Stimulated activated naive B cell treated with anti-CD40 and anti-IgM and Interleukin-4, amounts not matched to agents 10 μg/mL and 1 μg/mL and 100 μg/mL, for 72 hours (primary cell): ENCODE measurements at regions not wholly inside any gene's neighbourhood (a gene's known extent, or its start where the extent isn't known, plus 50 kb on each side); places are given as distances from the start of the nearest gene placed in this dataset.

Experiments used
- ATAC-seq, 2 donors: fragments of 150-1000 bp; cut with Tn5 transposase; replicated peaks; 2 replicates each; pipeline ENCODE4 v1.10.0; 2021; ENCODE audit warnings: moderate library complexity in 1 of 2
- DNase-seq: peaks from one replicate; pipeline ENCODE4 v3.0.0; 2021
- H3K27ac Mint-ChIP-seq: one replicate; pipeline ENCODE4 v1.8.0; 2022; ENCODE audit warnings: mild to moderate bottlenecking, mixed read lengths
- H3K27me3 Mint-ChIP-seq, 2 donors: one replicate each; pipeline ENCODE4 v1.8.0; 2022; ENCODE audit warnings: mixed read lengths in 2 of 2
- H3K36me3 Mint-ChIP-seq, 2 donors: one replicate each; pipeline ENCODE4 v1.8.0; 2022; ENCODE audit warnings: mixed read lengths in 2 of 2, mild to moderate bottlenecking in 1 of 2
- H3K4me1 Mint-ChIP-seq, 2 donors: one replicate each; pipeline ENCODE4 v1.8.0; 2022; ENCODE audit warnings: mixed read lengths in 2 of 2, mild to moderate bottlenecking in 1 of 2
- H3K4me3 Mint-ChIP-seq, 2 donors: one replicate each; pipeline ENCODE4 v1.8.0; 2022; ENCODE audit warnings: mild to moderate bottlenecking in 2 of 2, mixed read lengths in 2 of 2, moderate library complexity in 1 of 2
- H3K9me3 Mint-ChIP-seq, 2 donors: one replicate each; pipeline ENCODE4 v1.8.0; 2022; ENCODE audit warnings: mixed read lengths in 2 of 2, mild to moderate bottlenecking in 1 of 2

GRCh38 chr15:31251165-31251564, 75.5 kb upstream of the KLF13 start:
- no peak for ATAC-seq
- peaks cover 0 to 2% of the 10 kb centered on the region in 2 donors for H3K36me3 Mint-ChIP-seq
- H3K9me3 Mint-ChIP-seq: peaks cover 2 to 3% of the 10 kb centered on the region in 2 donors
- no peak for DNase-seq
- H3K27ac Mint-ChIP-seq: no peak overlapping the region
- peaks cover 21 to 26% of the 10 kb centered on the region in 2 donors for H3K4me1 Mint-ChIP-seq
- no peaks in the 10 kb centered on the region for H3K27me3 Mint-ChIP-seq
- no peak overlapping the region for H3K4me3 Mint-ChIP-seq

GRCh38 chr15:31252171-31252785, 74.4 kb upstream of the KLF13 start:
- Mint-ChIP-seq H3K9me3 (peaks cover 2 to 3% of the 10 kb centered on the region in 2 donors), H3K4me3 (no peak overlapping the region), H3K36me3 (peaks cover 0 to 2% of the 10 kb centered on the region in 2 donors), H3K27me3 (no peaks in the 10 kb centered on the region), H3K4me1 (peaks cover 30 to 38% of the 10 kb centered on the region in 2 donors), H3K27ac (no peak overlapping the region)
- DNase-seq (no peak), ATAC-seq (no peak)

GRCh38 chr15:31254431-31255175, 72.0 kb upstream of the KLF13 start:
- peak in 1 of 2 donors; percentile 12 for ATAC-seq

GRCh38 chr15:31255176-31255510, 71.5 kb upstream of the KLF13 start:
- Mint-ChIP-seq H3K27me3 (no peaks in the 10 kb centered on the region), H3K4me1 (peaks cover 34 to 48% of the 10 kb centered on the region in 2 donors), H3K27ac (peak overlapping the region; percentile 52), H3K36me3 (peaks cover 0 to 6% of the 10 kb centered on the region in 2 donors), H3K9me3 (peaks cover 2 to 7% of the 10 kb centered on the region in 2 donors), H3K4me3 (peak overlapping the region in 1 of 2 donors; percentile 32)
- DNase-seq (no peak), ATAC-seq (peak in 1 of 2 donors; percentile 11)

More at GRCh38 chr15:31254431-31255175, 72.0 kb upstream of the KLF13 start:
- H3K27me3 Mint-ChIP-seq: no peaks in the 10 kb centered on the region
- peaks cover 0 to 6% of the 10 kb centered on the region in 2 donors for H3K36me3 Mint-ChIP-seq
- no peak for DNase-seq
- peak overlapping the region; percentile 77 for H3K27ac Mint-ChIP-seq
- H3K4me1 Mint-ChIP-seq: peaks cover 33 to 44% of the 10 kb centered on the region in 2 donors
- peak overlapping the region in 1 of 2 donors; percentile 32 for H3K4me3 Mint-ChIP-seq
- peaks cover 2 to 7% of the 10 kb centered on the region in 2 donors for H3K9me3 Mint-ChIP-seq

- H3K9me3 Mint-ChIP-seq: peaks cover 2 to 7% of the 10 kb centered on the region in 2 donors
- peaks cover 37 to 54% of the 10 kb centered on the region in 2 donors for H3K4me1 Mint-ChIP-seq
- peak overlapping the region; percentile 62 for H3K27ac Mint-ChIP-seq
- H3K4me3 Mint-ChIP-seq: peak overlapping the region; percentile 15 to 41
- DNase-seq (peak; percentile 52), ATAC-seq (peak; percentile 81 to 84)
- H3K36me3 Mint-ChIP-seq: peaks cover 0 to 6% of the 10 kb centered on the region in 2 donors
- no peaks in the 10 kb centered on the region for H3K27me3 Mint-ChIP-seq
Observed at GRCh38 chr15:31255732-31256377, 70.8 kb upstream of the KLF13 start.

GRCh38 chr15:31256378-31257265, 70.0 kb upstream of the KLF13 start:
- H3K27me3 Mint-ChIP-seq: no peaks in the 10 kb centered on the region
- H3K4me3 Mint-ChIP-seq: no peak overlapping the region
- peaks cover 42 to 62% of the 10 kb centered on the region in 2 donors for H3K4me1 Mint-ChIP-seq
- peaks cover 2 to 7% of the 10 kb centered on the region in 2 donors for H3K9me3 Mint-ChIP-seq
- peak overlapping the region; percentile 62 for H3K27ac Mint-ChIP-seq
- DNase-seq (no peak), ATAC-seq (peak; percentile 39 to 50)
- peaks cover 0 to 6% of the 10 kb centered on the region in 2 donors for H3K36me3 Mint-ChIP-seq

- H3K4me1 Mint-ChIP-seq: peaks cover 48 to 68% of the 10 kb centered on the region in 2 donors
- no peak overlapping the region for H3K27ac Mint-ChIP-seq
- ATAC-seq (no peak), DNase-seq (no peak)
- H3K36me3 Mint-ChIP-seq: peaks cover 0 to 6% of the 10 kb centered on the region in 2 donors
- peaks cover 2 to 7% of the 10 kb centered on the region in 2 donors for H3K9me3 Mint-ChIP-seq
- no peaks in the 10 kb centered on the region for H3K27me3 Mint-ChIP-seq
- no peak overlapping the region for H3K4me3 Mint-ChIP-seq
Observed at GRCh38 chr15:31257286-31257685, 69.3 kb upstream of the KLF13 start.

- H3K36me3 Mint-ChIP-seq: peaks cover 0 to 6% of the 10 kb centered on the region in 2 donors
- peaks cover 2 to 7% of the 10 kb centered on the region in 2 donors for H3K9me3 Mint-ChIP-seq
- no peak overlapping the region for H3K27ac Mint-ChIP-seq
- H3K4me3 Mint-ChIP-seq: no peak overlapping the region
- no peak for ATAC-seq
- H3K27me3 Mint-ChIP-seq: no peaks in the 10 kb centered on the region
- H3K4me1 Mint-ChIP-seq: peaks cover 58 to 78% of the 10 kb centered on the region in 2 donors
- DNase-seq: no peak
Observed at GRCh38 chr15:31258260-31258659, 68.4 kb upstream of the KLF13 start.

- DNase-seq: no peak
- ATAC-seq: no peak
- H3K27ac Mint-ChIP-seq: no peak overlapping the region
- no peaks in the 10 kb centered on the region for H3K27me3 Mint-ChIP-seq
- H3K4me3 Mint-ChIP-seq: no peak overlapping the region
- H3K36me3 Mint-ChIP-seq: peaks cover 0 to 4% of the 10 kb centered on the region in 2 donors
- peaks cover 0 to 4% of the 10 kb centered on the region in 2 donors for H3K9me3 Mint-ChIP-seq
- H3K4me1 Mint-ChIP-seq: peaks cover 68 to 86% of the 10 kb centered on the region in 2 donors
Observed at GRCh38 chr15:31259562-31260252, 66.9 kb upstream of the KLF13 start.

- peak overlapping the region; percentile 63 for H3K27ac Mint-ChIP-seq
- peaks cover 68 to 86% of the 10 kb centered on the region in 2 donors for H3K4me1 Mint-ChIP-seq
- ATAC-seq (no peak), DNase-seq (no peak)
- H3K4me3 Mint-ChIP-seq: no peak overlapping the region
- peaks cover 0 to 4% of the 10 kb centered on the region in 2 donors for H3K9me3 Mint-ChIP-seq
- peaks cover 0 to 4% of the 10 kb centered on the region in 2 donors for H3K36me3 Mint-ChIP-seq
- H3K27me3 Mint-ChIP-seq: no peaks in the 10 kb centered on the region
Observed at GRCh38 chr15:31260646-31261265, 65.9 kb upstream of the KLF13 start.

GRCh38 chr15:31261266-31262142, 65.1 kb upstream of the KLF13 start:
- Mint-ChIP-seq H3K36me3 (peaks cover 0 to 4% of the 10 kb centered on the region in 2 donors), H3K27ac (peak overlapping the region; percentile 63), H3K4me1 (peaks cover 66 to 86% of the 10 kb centered on the region in 2 donors), H3K27me3 (no peaks in the 10 kb centered on the region), H3K9me3 (peaks cover 0 to 4% of the 10 kb centered on the region in 2 donors), H3K4me3 (no peak overlapping the region)
- no peak for DNase-seq
- no peak for ATAC-seq

GRCh38 chr15:31262143-31262530, 64.5 kb upstream of the KLF13 start:
- H3K36me3 Mint-ChIP-seq: peaks cover 0 to 4% of the 10 kb centered on the region in 2 donors
- no peak for DNase-seq
- H3K27ac Mint-ChIP-seq: peak overlapping the region; percentile 67
- H3K4me1 Mint-ChIP-seq: peaks cover 67 to 86% of the 10 kb centered on the region in 2 donors
- H3K9me3 Mint-ChIP-seq: peaks cover 0 to 4% of the 10 kb centered on the region in 2 donors
- no peak for ATAC-seq
- H3K27me3 Mint-ChIP-seq: no peaks in the 10 kb centered on the region
- H3K4me3 Mint-ChIP-seq: no peak overlapping the region
